GM12864 (cell line): ENCODE measurements at regions not wholly inside any gene's neighbourhood (a gene's known extent, or its start where the extent isn't known, plus 50 kb on each side); places are given as distances from the start of the nearest gene placed in this dataset.
A peak's percentile ranks its signal among the peaks of the same experiment; 100 is the strongest.

Source experiments
- DNase-seq: peaks from one replicate; pipeline ENCODE4 v3.0.0-alpha.2; 2011; ENCODE audit warnings: low read depth
- H3K4me3 ChIP-seq: 2 replicates; pipeline ENCODE4 v1.5.1; 2011; ENCODE audit warnings: mild to moderate bottlenecking, low read depth, low read length, control low read depth
- CTCF ChIP-seq: IDR thresholded peaks from 2 replicates; pipeline ENCODE4 v1.5.1; 2011; ENCODE audit warnings: low read depth, mild to moderate bottlenecking, moderate library complexity, low read length, control low read depth, inconsistent platforms; ENCODE audit errors: missing control alignments

GRCh38 chr3:88209356-88209755 lies 59.6 kb downstream of the C3orf38 start:
- DNase-seq = no peak
- TF ChIP-seq CTCF = no peak
- H3K4me3 ChIP-seq = no peak overlapping the region

- DNase-seq = no peak
- no peak for TF ChIP-seq CTCF
Measured at GRCh38 chr3:88211096-88211890, 61.5 kb downstream of the C3orf38 start.

GRCh38 chr3:88219138-88219792 lies 69.5 kb downstream of the C3orf38 start:
- no peak overlapping the region for H3K4me3 ChIP-seq
- peak; percentile 10 for DNase-seq
- peak; percentile 64 for TF ChIP-seq CTCF

More at GRCh38 chr3:88211096-88211890, 61.5 kb downstream of the C3orf38 start:
- H3K4me3 ChIP-seq = no peak overlapping the region

- no peak for TF ChIP-seq CTCF
- H3K4me3 ChIP-seq = no peak overlapping the region
- no peak for DNase-seq
Measured at GRCh38 chr3:88220126-88220525, 70.4 kb downstream of the C3orf38 start.

GRCh38 chr3:88221726-88222125 lies 72.0 kb downstream of the C3orf38 start:
- DNase-seq = no peak
- no peak for TF ChIP-seq CTCF
- no peak overlapping the region for H3K4me3 ChIP-seq

GRCh38 chr3:88222343-88222742 lies 72.6 kb downstream of the C3orf38 start:
- no peak overlapping the region for H3K4me3 ChIP-seq
- TF ChIP-seq CTCF = no peak
- no peak for DNase-seq
